LHCN-M2 (cell line): ENCODE measurements at regions not wholly inside any gene's neighbourhood (a gene's known extent, or its start where the extent isn't known, plus 50 kb on each side); places are given as distances from the start of the nearest gene placed in this dataset.
A peak's percentile ranks its signal among the peaks of the same experiment; 100 is the strongest.

Experiments
- DNase-seq: peaks from one replicate; pipeline ENCODE4 v3.0.0-alpha.2; 2012; ENCODE audit warnings: low read depth

- DNase-seq: no peak
These were observed 110.0 kb upstream of the SLC35B3 start for GRCh38 chr6:8545336-8545735.

- no peak for DNase-seq
These were observed 108.4 kb upstream of the SLC35B3 start for GRCh38 chr6:8543714-8544113.

GRCh38 chr6:8539453-8539852 lies 104.1 kb upstream of the SLC35B3 start:
- DNase-seq: no peak

GRCh38 chr6:8536122-8536521 lies 100.8 kb upstream of the SLC35B3 start:
- DNase-seq: no peak

GRCh38 chr6:8535519-8535918 lies 100.2 kb upstream of the SLC35B3 start:
- DNase-seq: no peak

GRCh38 chr6:8530785-8531435 lies 95.6 kb upstream of the SLC35B3 start:
- no peak for DNase-seq

GRCh38 chr6:8529250-8529649 lies 93.9 kb upstream of the SLC35B3 start:
- DNase-seq: no peak

- no peak for DNase-seq
These were observed 92.5 kb upstream of the SLC35B3 start for GRCh38 chr6:8527818-8528217.

- DNase-seq: no peak
These were observed 91.3 kb upstream of the SLC35B3 start for GRCh38 chr6:8526624-8527023.

GRCh38 chr6:8525370-8525769 lies 90.0 kb upstream of the SLC35B3 start:
- no peak for DNase-seq

- no peak for DNase-seq
These were observed 77.8 kb upstream of the SLC35B3 start for GRCh38 chr6:8513174-8513573.

GRCh38 chr6:8507286-8507685 lies 71.9 kb upstream of the SLC35B3 start:
- DNase-seq: no peak

GRCh38 chr6:8506126-8506525 lies 70.8 kb upstream of the SLC35B3 start:
- DNase-seq: no peak

GRCh38 chr6:8499540-8499939 lies 64.2 kb upstream of the SLC35B3 start:
- DNase-seq: no peak

- DNase-seq: no peak
These were observed 59.4 kb upstream of the SLC35B3 start for GRCh38 chr6:8494730-8495129.

GRCh38 chr6:8492536-8493133 lies 57.3 kb upstream of the SLC35B3 start:
- peak; percentile 41 for DNase-seq
